Activated CD4-positive, alpha-beta memory T cell treated with anti-CD3 and anti-CD28 coated beads for 36 hours (primary cell): ENCODE measurements at regions not wholly inside any gene's neighbourhood (a gene's known extent, or its start where the extent isn't known, plus 50 kb on each side); places are given as distances from the start of the nearest gene placed in this dataset.
"Not testable (repeated sequence)": the region's sequence is repeated elsewhere in the genome, so short reads cannot be mapped to it uniquely, and the experiment has no call there.

Experiments used
- CTCF ChIA-PET: fragments of 350-600 bp; sonication (Branson Sonifier 250); formaldehyde crosslinking; loops from one replicate; lab custom pipeline; 2021; ENCODE audit warnings: antibody characterized with exemption, inconsistent platforms; lab: Charles Lee
- POLR2A ChIA-PET: fragments of 350-600 bp; sonication (Branson Sonifier 250); formaldehyde crosslinking; loops from one replicate; lab custom pipeline; 2021; ENCODE audit warnings: antibody characterized with exemption; lab: Charles Lee
- DNase-seq: peaks from one replicate; pipeline ENCODE4 v3.0.0-alpha.2; 2020
- H3K27ac Mint-ChIP-seq: one replicate; pipeline ENCODE4 v1.8.0; 2021; ENCODE audit warnings: mixed read lengths
- H3K27me3 Mint-ChIP-seq: one replicate; pipeline ENCODE4 v1.8.0; 2021; ENCODE audit warnings: mixed read lengths
- H3K36me3 Mint-ChIP-seq: one replicate; pipeline ENCODE4 v1.8.0; 2021; ENCODE audit warnings: mixed read lengths
- H3K4me1 Mint-ChIP-seq: one replicate; pipeline ENCODE4 v1.8.0; 2021; ENCODE audit warnings: low read depth, mixed read lengths
- H3K4me3 Mint-ChIP-seq: one replicate; pipeline ENCODE4 v1.8.0; 2021; ENCODE audit warnings: mild to moderate bottlenecking, mixed read lengths
- H3K9me3 Mint-ChIP-seq: one replicate; pipeline ENCODE4 v1.8.0; 2021; ENCODE audit warnings: mixed read lengths
- intact Hi-C: fragments of 100-400 bp; cut with micrococcal nuclease; formaldehyde crosslinking; loops from one replicate; pipeline ENCODE4 v1.15.1; 2023

GRCh38 chr5:177941386-177941785 lies 54.7 kb downstream of the PROP1 start:
- intact Hi-C loops, H3K9me3 Mint-ChIP-seq, H3K4me3 Mint-ChIP-seq, H3K27ac Mint-ChIP-seq, CTCF ChIA-PET, H3K36me3 Mint-ChIP-seq, DNase-seq, H3K27me3 Mint-ChIP-seq, POLR2A ChIA-PET: not testable (repeated sequence)
- H3K4me1 Mint-ChIP-seq: peaks cover 15% of the 10 kb centered on the region

- H3K9me3 Mint-ChIP-seq, H3K36me3 Mint-ChIP-seq, CTCF ChIA-PET, POLR2A ChIA-PET, H3K27ac Mint-ChIP-seq, H3K27me3 Mint-ChIP-seq, intact Hi-C loops: not testable (repeated sequence)
- Mint-ChIP-seq H3K4me3 (peak overlapping the region; percentile 79), H3K4me1 (peaks cover 12% of the 10 kb centered on the region)
- peak; percentile 54 for DNase-seq
These were observed 56.5 kb downstream of the PROP1 start for GRCh38 chr5:177939246-177940171.

GRCh38 chr5:177938767-177939166 lies 57.3 kb downstream of the PROP1 start:
- POLR2A ChIA-PET, DNase-seq, CTCF ChIA-PET, H3K27me3 Mint-ChIP-seq, H3K36me3 Mint-ChIP-seq, H3K27ac Mint-ChIP-seq, intact Hi-C loops, H3K9me3 Mint-ChIP-seq: not testable (repeated sequence)
- Mint-ChIP-seq H3K4me1 (peaks cover 12% of the 10 kb centered on the region), H3K4me3 (peak overlapping the region; percentile 79)

- CTCF ChIA-PET: interaction anchor here (0.6 kb wide), 1 partner anchor 128 kb away, joined by 3 read pairs; no protein-coding TSS in a partner anchor
- H3K4me1 Mint-ChIP-seq, intact Hi-C loops: not testable (repeated sequence)
These were observed 61.8 kb downstream of the PROP1 start for GRCh38 chr5:177934233-177934632.

GRCh38 chr5:177930269-177931022 lies 65.6 kb downstream of the PROP1 start:
- H3K9me3 Mint-ChIP-seq, POLR2A ChIA-PET, H3K4me3 Mint-ChIP-seq, DNase-seq, H3K36me3 Mint-ChIP-seq, intact Hi-C loops, H3K27ac Mint-ChIP-seq, H3K4me1 Mint-ChIP-seq, H3K27me3 Mint-ChIP-seq, CTCF ChIA-PET: not testable (repeated sequence)

More at GRCh38 chr5:177934233-177934632, 61.8 kb downstream of the PROP1 start:
- H3K9me3 Mint-ChIP-seq, H3K27me3 Mint-ChIP-seq, H3K4me3 Mint-ChIP-seq, H3K36me3 Mint-ChIP-seq, DNase-seq, H3K27ac Mint-ChIP-seq, POLR2A ChIA-PET: not testable (repeated sequence)

GRCh38 chr5:177929618-177930017 lies 66.4 kb downstream of the PROP1 start:
- POLR2A ChIA-PET, intact Hi-C loops, H3K27me3 Mint-ChIP-seq, H3K36me3 Mint-ChIP-seq, H3K9me3 Mint-ChIP-seq, H3K4me3 Mint-ChIP-seq, H3K27ac Mint-ChIP-seq, H3K4me1 Mint-ChIP-seq, CTCF ChIA-PET, DNase-seq: not testable (repeated sequence)

GRCh38 chr5:177927500-177927899 lies 68.5 kb downstream of the PROP1 start:
- POLR2A ChIA-PET, H3K4me3 Mint-ChIP-seq, H3K4me1 Mint-ChIP-seq, H3K9me3 Mint-ChIP-seq, intact Hi-C loops, H3K27me3 Mint-ChIP-seq, H3K27ac Mint-ChIP-seq, H3K36me3 Mint-ChIP-seq, CTCF ChIA-PET, DNase-seq: not testable (repeated sequence)

GRCh38 chr5:177924577-177924976 lies 71.5 kb downstream of the PROP1 start:
- H3K27me3 Mint-ChIP-seq, H3K4me3 Mint-ChIP-seq, DNase-seq, H3K36me3 Mint-ChIP-seq, H3K9me3 Mint-ChIP-seq, POLR2A ChIA-PET, H3K27ac Mint-ChIP-seq, H3K4me1 Mint-ChIP-seq, CTCF ChIA-PET, intact Hi-C loops: not testable (repeated sequence)

- H3K4me1 Mint-ChIP-seq, H3K9me3 Mint-ChIP-seq, H3K27ac Mint-ChIP-seq, CTCF ChIA-PET, DNase-seq, H3K36me3 Mint-ChIP-seq, H3K27me3 Mint-ChIP-seq, POLR2A ChIA-PET, H3K4me3 Mint-ChIP-seq, intact Hi-C loops: not testable (repeated sequence)
These were observed 72.2 kb downstream of the PROP1 start for GRCh38 chr5:177923837-177924236.

- intact Hi-C loops, CTCF ChIA-PET, DNase-seq, POLR2A ChIA-PET, H3K27ac Mint-ChIP-seq, H3K27me3 Mint-ChIP-seq, H3K9me3 Mint-ChIP-seq, H3K36me3 Mint-ChIP-seq, H3K4me3 Mint-ChIP-seq, H3K4me1 Mint-ChIP-seq: not testable (repeated sequence)
These were observed 72.9 kb downstream of the PROP1 start for GRCh38 chr5:177923189-177923588.

GRCh38 chr5:177909261-177909660 lies 86.8 kb downstream of the PROP1 start:
- H3K4me1 Mint-ChIP-seq, POLR2A ChIA-PET, H3K9me3 Mint-ChIP-seq, H3K27me3 Mint-ChIP-seq, intact Hi-C loops, H3K27ac Mint-ChIP-seq, H3K4me3 Mint-ChIP-seq, DNase-seq, CTCF ChIA-PET, H3K36me3 Mint-ChIP-seq: not testable (repeated sequence)

GRCh38 chr5:177902806-177903205 lies 93.2 kb downstream of the PROP1 start:
- H3K9me3 Mint-ChIP-seq, CTCF ChIA-PET, DNase-seq, H3K36me3 Mint-ChIP-seq, H3K27me3 Mint-ChIP-seq, H3K4me1 Mint-ChIP-seq, POLR2A ChIA-PET, H3K4me3 Mint-ChIP-seq, H3K27ac Mint-ChIP-seq, intact Hi-C loops: not testable (repeated sequence)
